PC-9 (cell line): ENCODE measurements at regions not wholly inside any gene's neighbourhood (a gene's known extent, or its start where the extent isn't known, plus 50 kb on each side); places are given as distances from the start of the nearest gene placed in this dataset.

ENCODE experiments used
- EZH2 ChIP-seq: fragments of 200-600 bp; sonication (generic); IDR thresholded peaks from 2 replicates; pipeline ENCODE4 v1.8.0; 2017; ENCODE audit warnings: antibody characterized with exemption, low read depth
- TF ChIP-seq, protein P1 (sequence below): fragments of 200-600 bp; sonication (generic); conservative IDR thresholded peaks from 2 replicates; pipeline ENCODE4 v1.6.1; 2017; ENCODE audit warnings: mixed run types, antibody characterized with exemption, mild to moderate bottlenecking, moderate library complexity

DNA sequence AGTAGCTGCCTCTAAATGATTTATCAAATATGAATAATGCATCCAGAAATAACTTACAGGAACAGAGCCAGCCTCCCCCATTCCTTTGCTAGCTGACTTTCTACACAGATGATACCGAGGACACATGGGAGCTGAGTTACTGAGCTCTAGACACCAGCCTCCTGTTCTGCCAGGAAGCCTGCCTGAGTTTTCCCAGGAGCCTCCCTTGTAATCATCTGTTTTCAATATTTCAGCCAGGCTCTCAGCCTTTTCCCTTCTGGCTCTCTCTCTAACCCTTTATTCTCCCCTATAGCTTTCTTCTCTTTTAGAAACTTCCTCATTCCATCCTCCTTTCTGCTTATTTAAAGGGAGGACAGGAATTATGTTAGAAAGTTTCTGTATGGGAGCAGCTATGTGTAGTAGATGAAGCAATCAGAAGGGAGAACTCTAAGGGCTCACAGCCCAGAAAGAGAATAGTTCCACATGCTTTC, 911.6 kb downstream of the TDRD15 start:
- TF ChIP-seq, protein P1, sequence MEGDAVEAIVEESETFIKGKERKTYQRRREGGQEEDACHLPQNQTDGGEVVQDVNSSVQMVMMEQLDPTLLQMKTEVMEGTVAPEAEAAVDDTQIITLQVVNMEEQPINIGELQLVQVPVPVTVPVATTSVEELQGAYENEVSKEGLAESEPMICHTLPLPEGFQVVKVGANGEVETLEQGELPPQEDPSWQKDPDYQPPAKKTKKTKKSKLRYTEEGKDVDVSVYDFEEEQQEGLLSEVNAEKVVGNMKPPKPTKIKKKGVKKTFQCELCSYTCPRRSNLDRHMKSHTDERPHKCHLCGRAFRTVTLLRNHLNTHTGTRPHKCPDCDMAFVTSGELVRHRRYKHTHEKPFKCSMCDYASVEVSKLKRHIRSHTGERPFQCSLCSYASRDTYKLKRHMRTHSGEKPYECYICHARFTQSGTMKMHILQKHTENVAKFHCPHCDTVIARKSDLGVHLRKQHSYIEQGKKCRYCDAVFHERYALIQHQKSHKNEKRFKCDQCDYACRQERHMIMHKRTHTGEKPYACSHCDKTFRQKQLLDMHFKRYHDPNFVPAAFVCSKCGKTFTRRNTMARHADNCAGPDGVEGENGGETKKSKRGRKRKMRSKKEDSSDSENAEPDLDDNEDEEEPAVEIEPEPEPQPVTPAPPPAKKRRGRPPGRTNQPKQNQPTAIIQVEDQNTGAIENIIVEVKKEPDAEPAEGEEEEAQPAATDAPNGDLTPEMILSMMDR: no peak
- TF ChIP-seq EZH2: no peak
